IPS-15b (cell line): ENCODE measurements at regions not wholly inside any gene's neighbourhood (a gene's known extent, or its start where the extent isn't known, plus 50 kb on each side); places are given as distances from the start of the nearest gene placed in this dataset.
A peak's percentile ranks its signal among the peaks of the same experiment; 100 is the strongest.

Experiments used
- H3K27me3 ChIP-seq: one replicate; pipeline ENCODE4 v1.6.1; 2013; ENCODE audit warnings: low read length; ENCODE audit not compliant: control insufficient read depth, insufficient read depth
- H3K36me3 ChIP-seq: one replicate; pipeline ENCODE4 v1.6.1; 2013; ENCODE audit warnings: low read length; ENCODE audit not compliant: control insufficient read depth, insufficient read depth
- H3K4me1 ChIP-seq: one replicate; pipeline ENCODE4 v1.6.1; 2013; ENCODE audit warnings: mild to moderate bottlenecking, low read length; ENCODE audit not compliant: control insufficient read depth, insufficient read depth
- H3K4me3 ChIP-seq: one replicate; pipeline ENCODE4 v1.5.1; 2013; ENCODE audit warnings: low read depth, low read length
- H3K9ac ChIP-seq: one replicate; pipeline ENCODE4 v1.6.1; 2013; ENCODE audit warnings: low read depth, mild to moderate bottlenecking, low read length
- H3K9me3 ChIP-seq: one replicate; pipeline ENCODE4 v1.6.1; 2013; ENCODE audit warnings: mild to moderate bottlenecking, low read length; ENCODE audit not compliant: control insufficient read depth, insufficient read depth

DNA sequence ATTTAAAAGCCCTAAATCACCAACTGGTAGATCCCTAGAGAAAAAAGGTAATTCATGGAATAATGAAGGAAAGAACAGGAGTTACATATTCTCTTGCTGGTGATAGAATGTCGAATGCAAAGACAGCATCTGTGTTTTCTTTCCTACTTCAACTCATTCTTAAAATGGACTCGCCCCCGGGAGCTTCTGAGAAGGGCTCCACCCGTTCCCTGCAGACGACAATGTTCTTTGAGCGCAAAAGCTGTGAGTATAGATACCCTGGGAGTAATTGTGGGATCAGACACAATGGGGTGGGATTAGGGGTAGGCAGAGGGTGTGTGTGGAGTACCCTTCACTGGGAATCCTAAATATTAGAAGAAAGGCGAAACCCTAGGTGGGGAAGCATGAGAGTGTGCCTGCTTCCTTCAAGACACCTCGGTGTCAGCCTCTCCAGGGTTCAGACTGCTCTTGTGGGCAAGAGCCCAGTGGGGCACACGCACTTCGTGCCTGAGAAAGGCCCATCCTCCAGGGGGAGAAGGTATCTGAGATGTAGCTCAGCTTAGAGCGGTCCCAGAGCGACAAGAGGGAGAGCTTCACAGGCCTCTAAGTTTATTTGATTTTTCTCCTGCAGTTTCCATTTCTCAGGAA is 123.3 kb upstream of the DPYD start:
- Histone ChIP-seq H3K27me3 (peaks cover 72% of the 10 kb centered on the region), H3K9me3 (no peaks in the 10 kb centered on the region), H3K4me1 (peaks cover 10% of the 10 kb centered on the region), H3K4me3 (peak overlapping the region; percentile 66), H3K9ac (no peak overlapping the region), H3K36me3 (no peaks in the 10 kb centered on the region)

DNA sequence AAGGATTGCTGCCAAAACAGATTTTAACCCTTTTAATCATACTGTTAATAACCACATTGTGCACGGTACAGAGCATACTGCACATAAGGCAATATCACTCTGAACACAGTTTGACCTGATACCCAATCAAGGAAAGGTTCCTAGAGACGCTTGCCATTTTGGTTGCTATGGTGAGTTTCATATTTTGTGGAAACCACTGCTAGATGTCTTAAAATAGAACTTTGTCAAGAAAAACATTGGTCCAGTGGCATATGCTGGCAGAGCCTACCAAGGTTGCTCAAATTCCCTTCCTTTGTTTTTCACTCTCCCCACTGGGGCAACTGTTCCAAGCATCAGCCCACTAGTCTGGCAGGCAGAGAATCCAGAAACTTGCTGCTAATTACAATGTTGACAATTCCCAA is 114.8 kb upstream of the DPYD start:
- H3K4me3 ChIP-seq, result no peak overlapping the region
- H3K9me3 ChIP-seq, result no peaks in the 10 kb centered on the region
- no peak overlapping the region for H3K9ac ChIP-seq
- H3K36me3 ChIP-seq, result no peaks in the 10 kb centered on the region
- no peaks in the 10 kb centered on the region for H3K27me3 ChIP-seq
- no peaks in the 10 kb centered on the region for H3K4me1 ChIP-seq

DNA sequence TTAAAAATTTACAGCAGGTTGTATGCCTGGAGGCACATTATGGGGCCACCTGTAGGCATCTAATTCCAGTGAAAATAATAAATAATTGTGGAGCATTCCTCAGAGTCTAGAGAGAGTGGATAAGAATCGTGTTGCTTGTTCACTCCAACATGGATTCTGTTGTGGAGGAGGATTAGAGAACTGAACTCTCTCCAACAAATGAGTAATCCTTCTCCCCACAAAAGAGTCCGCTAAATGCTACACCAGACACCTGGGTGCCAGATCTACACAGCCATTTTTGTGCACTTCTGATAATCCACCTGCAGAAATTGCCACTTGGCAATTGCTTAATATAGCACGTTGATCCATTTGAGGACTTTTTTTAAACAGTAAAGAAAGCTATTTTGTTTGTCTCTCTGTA is 113.7 kb upstream of the DPYD start:
- H3K27me3 ChIP-seq, result no peaks in the 10 kb centered on the region
- H3K9ac ChIP-seq, result no peak overlapping the region
- no peaks in the 10 kb centered on the region for H3K4me1 ChIP-seq
- no peaks in the 10 kb centered on the region for H3K9me3 ChIP-seq
- no peaks in the 10 kb centered on the region for H3K36me3 ChIP-seq
- no peak overlapping the region for H3K4me3 ChIP-seq

DNA sequence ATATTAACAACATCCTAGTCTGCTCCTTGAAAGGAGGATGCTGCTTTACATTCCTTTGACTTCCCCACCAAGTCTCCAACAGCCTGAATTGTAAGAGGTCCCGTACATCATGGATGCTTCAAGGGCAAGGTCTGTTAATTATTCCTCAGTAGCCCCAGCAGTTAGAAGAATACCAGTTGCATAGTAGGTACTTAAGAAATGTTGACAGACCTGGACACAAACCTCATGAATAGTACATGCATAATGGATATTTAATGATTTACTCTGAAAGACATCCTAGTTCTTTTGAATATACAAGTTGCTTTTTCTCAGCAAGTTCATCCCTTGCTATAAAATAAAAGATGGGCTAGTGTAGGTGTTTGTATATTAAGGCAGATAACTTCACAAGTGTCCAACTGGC is 112.1 kb upstream of the DPYD start:
- H3K4me1 ChIP-seq, result no peaks in the 10 kb centered on the region
- H3K9me3 ChIP-seq, result no peaks in the 10 kb centered on the region
- H3K27me3 ChIP-seq, result no peaks in the 10 kb centered on the region
- no peaks in the 10 kb centered on the region for H3K36me3 ChIP-seq
- no peak overlapping the region for H3K4me3 ChIP-seq
- no peak overlapping the region for H3K9ac ChIP-seq

GRCh38 chr1:98030976-98031375 is 110.1 kb upstream of the DPYD start:
- H3K27me3 ChIP-seq, result no peaks in the 10 kb centered on the region
- H3K9ac ChIP-seq, result no peak overlapping the region
- H3K9me3 ChIP-seq, result no peaks in the 10 kb centered on the region
- H3K36me3 ChIP-seq, result no peaks in the 10 kb centered on the region
- no peak overlapping the region for H3K4me3 ChIP-seq
- H3K4me1 ChIP-seq, result no peaks in the 10 kb centered on the region

DNA sequence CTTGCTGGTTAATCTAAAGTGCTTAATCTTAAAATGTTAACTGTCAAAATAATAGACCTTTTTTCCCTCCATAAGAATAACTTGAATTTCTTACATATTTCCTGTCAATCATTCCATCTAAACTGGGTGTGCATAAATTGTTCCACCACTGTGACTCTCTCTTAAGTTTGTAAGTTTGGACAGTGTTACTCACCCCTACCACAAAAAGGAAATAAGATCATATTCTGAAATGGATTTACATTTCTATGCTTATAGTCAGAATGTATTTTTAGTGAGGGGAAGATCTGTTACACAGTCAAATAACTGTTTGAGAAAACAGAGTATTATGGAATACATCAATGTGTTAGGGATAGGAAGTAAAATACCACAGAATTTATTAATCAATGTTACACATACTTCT is 109.6 kb upstream of the DPYD start:
- no peaks in the 10 kb centered on the region for H3K36me3 ChIP-seq
- no peaks in the 10 kb centered on the region for H3K27me3 ChIP-seq
- H3K9ac ChIP-seq, result no peak overlapping the region
- H3K4me1 ChIP-seq, result no peaks in the 10 kb centered on the region
- H3K4me3 ChIP-seq, result no peak overlapping the region
- no peaks in the 10 kb centered on the region for H3K9me3 ChIP-seq

- no peaks in the 10 kb centered on the region for H3K36me3 ChIP-seq
- no peak overlapping the region for H3K4me3 ChIP-seq
- H3K4me1 ChIP-seq, result no peaks in the 10 kb centered on the region
- no peaks in the 10 kb centered on the region for H3K9me3 ChIP-seq
- H3K9ac ChIP-seq, result no peak overlapping the region
- no peaks in the 10 kb centered on the region for H3K27me3 ChIP-seq
Observed at GRCh38 chr1:98028800-98029199, 108.0 kb upstream of the DPYD start.

GRCh38 chr1:98027103-98027705 is 106.4 kb upstream of the DPYD start:
- Histone ChIP-seq H3K9me3 (no peaks in the 10 kb centered on the region), H3K4me3 (no peak overlapping the region), H3K4me1 (no peaks in the 10 kb centered on the region), H3K9ac (no peak overlapping the region), H3K36me3 (no peaks in the 10 kb centered on the region), H3K27me3 (no peaks in the 10 kb centered on the region)

DNA sequence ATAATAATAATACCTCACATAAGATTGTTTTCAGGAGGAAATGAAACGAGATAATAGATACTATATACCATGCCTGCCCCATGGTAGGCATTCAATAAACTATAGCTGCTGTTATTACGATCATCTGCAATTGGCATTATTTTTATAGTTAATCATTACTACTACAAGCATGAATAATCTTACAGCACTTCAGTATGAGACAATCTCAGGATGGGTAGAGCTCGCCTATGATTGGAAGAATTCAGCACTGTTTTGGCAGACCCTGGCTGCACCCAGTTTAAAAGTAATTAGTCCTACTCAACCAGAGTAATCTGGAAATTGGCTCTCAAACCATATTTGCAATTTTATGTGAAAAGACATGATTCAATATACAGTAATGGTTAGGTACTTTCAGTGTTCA is 105.0 kb upstream of the DPYD start:
- Histone ChIP-seq H3K4me3 (no peak overlapping the region), H3K4me1 (no peaks in the 10 kb centered on the region), H3K27me3 (no peaks in the 10 kb centered on the region), H3K9me3 (no peaks in the 10 kb centered on the region), H3K36me3 (no peaks in the 10 kb centered on the region), H3K9ac (no peak overlapping the region)

DNA sequence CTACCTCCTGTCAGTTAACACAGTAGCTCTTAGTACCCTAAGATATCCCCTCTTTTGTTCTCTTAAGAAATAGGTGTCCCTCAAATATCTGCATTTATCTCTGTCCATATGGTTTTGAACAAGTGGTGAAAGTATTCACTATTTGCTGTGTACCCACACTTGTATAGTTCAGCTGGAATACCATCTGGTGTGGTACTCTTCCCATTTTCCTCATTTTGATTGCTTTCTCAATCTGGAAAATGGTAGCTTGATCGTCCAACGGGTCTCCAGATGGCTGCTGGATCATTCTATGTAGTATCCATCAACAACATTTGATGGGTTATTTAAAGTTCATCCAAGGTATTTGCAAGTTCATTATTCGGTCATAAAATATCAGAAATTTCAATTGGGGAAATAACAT is 100.3 kb upstream of the DPYD start:
- H3K9ac ChIP-seq, result no peak overlapping the region
- no peaks in the 10 kb centered on the region for H3K9me3 ChIP-seq
- H3K36me3 ChIP-seq, result no peaks in the 10 kb centered on the region
- no peak overlapping the region for H3K4me3 ChIP-seq
- no peaks in the 10 kb centered on the region for H3K27me3 ChIP-seq
- H3K4me1 ChIP-seq, result no peaks in the 10 kb centered on the region

- Histone ChIP-seq H3K4me3 (no peak overlapping the region), H3K9ac (no peak overlapping the region), H3K27me3 (no peaks in the 10 kb centered on the region)
Observed at GRCh38 chr1:98019747-98020146, 98.9 kb upstream of the DPYD start.

DNA sequence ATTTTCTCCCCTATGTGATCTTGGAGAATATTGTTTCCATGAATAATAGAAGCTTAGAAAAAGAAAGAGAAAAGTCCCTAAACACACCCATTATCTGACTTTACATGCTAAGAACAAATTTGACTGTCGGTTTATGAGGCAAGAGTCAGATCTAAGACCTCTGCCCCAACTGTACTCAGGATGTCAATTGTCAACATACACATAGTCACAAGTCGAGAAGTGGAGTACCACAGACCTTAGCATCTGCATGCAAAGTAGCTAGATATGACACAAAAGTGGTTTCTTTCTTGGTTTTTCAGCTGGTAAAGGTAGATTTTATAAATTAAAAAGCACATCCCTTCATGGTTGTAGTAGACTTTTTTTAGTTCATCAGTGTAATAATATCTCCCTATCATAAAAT is 97.2 kb upstream of the DPYD start:
- Histone ChIP-seq H3K27me3 (no peaks in the 10 kb centered on the region), H3K36me3 (no peaks in the 10 kb centered on the region), H3K4me3 (no peak overlapping the region), H3K9me3 (no peaks in the 10 kb centered on the region), H3K4me1 (no peaks in the 10 kb centered on the region), H3K9ac (no peak overlapping the region)

More at GRCh38 chr1:98019747-98020146, 98.9 kb upstream of the DPYD start:
- no peaks in the 10 kb centered on the region for H3K4me1 ChIP-seq
- H3K36me3 ChIP-seq, result no peaks in the 10 kb centered on the region
- no peaks in the 10 kb centered on the region for H3K9me3 ChIP-seq
